IPS DF 6.9 (cell line): ENCODE measurements at regions not wholly inside any gene's neighbourhood (a gene's known extent, or its start where the extent isn't known, plus 50 kb on each side); places are given as distances from the start of the nearest gene placed in this dataset.

ENCODE experiments used
- DNase-seq: peaks from one replicate; pipeline ENCODE4 v3.0.0-alpha.2; 2013; ENCODE audit warnings: low read depth, low spot score
- H3K27ac ChIP-seq: one replicate; pipeline ENCODE4 v1.5.1; 2013; ENCODE audit warnings: low read length, control low read depth
- H3K27me3 ChIP-seq: 2 replicates; pipeline ENCODE4 v1.6.1; 2013; ENCODE audit warnings: mild to moderate bottlenecking, low read length; ENCODE audit not compliant: control insufficient read depth, insufficient read depth
- H3K36me3 ChIP-seq: 2 replicates; pipeline ENCODE4 v1.6.1; 2013; ENCODE audit warnings: low read length; ENCODE audit not compliant: control insufficient read depth, insufficient read depth
- H3K4me1 ChIP-seq: 2 replicates; pipeline ENCODE4 v1.6.1; 2013; ENCODE audit warnings: low read length; ENCODE audit not compliant: control insufficient read depth, insufficient read depth
- H3K4me3 ChIP-seq: 2 replicates; pipeline ENCODE4 v1.5.1; 2013; ENCODE audit warnings: mild to moderate bottlenecking, low read length
- H3K9me3 ChIP-seq: 2 replicates; pipeline ENCODE4 v1.6.1; 2013; ENCODE audit warnings: low read length, inconsistent platforms; ENCODE audit not compliant: control insufficient read depth, insufficient read depth
- WGBS: extraction: QIAGEN DNeasy Blood & Tissue Kit; methylation state at CpG from one replicate; pipeline ENCODE4 v1.1.7; 2013; ENCODE audit warnings: mixed read lengths, missing lambda C conversion rate; ENCODE audit not compliant: insufficient read length, insufficient coverage; 5-methylcytosine and 5-hydroxymethylcytosine counted together

DNA sequence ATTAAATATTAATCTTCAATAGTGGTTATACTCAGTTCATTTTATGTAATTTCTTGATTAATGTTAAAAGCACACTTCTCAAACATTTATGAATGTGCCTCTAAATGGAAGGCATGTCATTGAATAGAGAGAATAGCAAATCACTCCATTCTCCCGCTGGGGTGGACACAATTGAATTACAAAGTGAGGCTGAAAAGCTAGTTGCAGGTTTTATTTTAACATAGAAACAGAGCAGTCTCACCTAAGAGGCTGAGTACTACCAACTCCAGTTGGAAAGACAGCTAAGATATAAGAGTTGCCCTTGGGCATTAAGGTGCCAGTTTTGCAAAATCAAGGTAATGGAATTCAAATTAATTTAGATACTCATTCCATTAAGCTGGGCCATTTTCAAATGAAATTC lies 147.2 kb downstream of the PCSK1 start:
- no peak overlapping the region for H3K27ac ChIP-seq
- H3K36me3 ChIP-seq, result no peaks in the 10 kb centered on the region
- H3K4me3 ChIP-seq, result no peak overlapping the region
- H3K4me1 ChIP-seq, result no peaks in the 10 kb centered on the region
- H3K27me3 ChIP-seq, result no peaks in the 10 kb centered on the region
- H3K9me3 ChIP-seq, result no peaks in the 10 kb centered on the region
- no CpG with 5 or more reads among the region's 1 CpG for WGBS
- no peak for DNase-seq

DNA sequence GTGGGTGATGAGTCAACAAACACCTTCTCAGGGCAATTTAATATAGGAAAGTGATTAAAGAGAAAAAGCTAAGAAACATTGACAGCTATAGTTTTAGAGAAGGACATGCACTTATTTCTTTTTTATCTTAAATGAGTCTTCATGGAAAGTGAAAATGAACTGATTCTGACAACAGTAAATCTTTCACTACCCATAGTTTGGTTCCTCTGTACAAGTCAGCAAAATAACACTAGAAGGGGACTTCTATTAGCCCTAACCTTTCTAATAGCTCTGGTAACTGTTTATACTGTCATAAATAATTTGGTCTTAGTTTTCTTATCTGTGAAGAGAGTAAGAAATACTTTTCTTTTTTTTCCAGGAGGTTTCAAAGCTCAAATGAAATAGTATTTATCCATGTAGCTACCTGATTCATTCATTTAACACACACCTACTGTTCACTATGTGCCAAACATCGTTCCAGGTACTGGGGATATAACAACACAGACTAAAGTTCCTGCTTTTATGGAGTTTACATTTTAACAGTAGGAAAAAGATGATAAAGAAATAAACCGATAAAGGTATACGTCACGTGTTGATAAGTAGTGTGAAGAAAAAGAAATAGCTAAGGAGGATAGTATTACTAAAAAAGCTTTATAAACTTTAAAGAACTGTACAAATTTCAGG lies 148.2 kb downstream of the PCSK1 start:
- Histone ChIP-seq H3K27me3 (no peaks in the 10 kb centered on the region), H3K4me3 (no peak overlapping the region), H3K4me1 (no peaks in the 10 kb centered on the region), H3K27ac (no peak overlapping the region), H3K9me3 (no peaks in the 10 kb centered on the region), H3K36me3 (no peaks in the 10 kb centered on the region)
- no peak for DNase-seq
- 100% methylated on average over 3 of the region's 4 CpGs for WGBS

DNA sequence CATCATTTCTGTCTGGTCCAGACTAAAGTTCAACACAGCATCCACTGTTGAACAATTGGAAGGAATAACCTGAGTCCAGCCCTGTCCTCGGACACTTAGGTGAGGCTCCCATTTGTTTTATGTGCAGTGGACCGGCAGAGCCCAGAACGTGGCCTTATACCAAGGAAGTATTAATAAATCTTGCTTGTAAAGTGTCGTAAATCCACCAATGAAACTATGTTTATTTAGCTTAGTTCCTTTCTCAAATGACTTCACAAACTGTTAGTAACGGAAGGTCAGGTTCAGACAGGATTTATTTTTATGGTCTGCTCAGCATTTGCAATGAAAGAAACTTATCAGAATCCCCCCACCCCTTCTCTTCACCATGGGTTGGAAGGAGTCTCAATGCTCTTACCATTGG lies 149.5 kb downstream of the PCSK1 start:
- H3K4me3 ChIP-seq, result no peak overlapping the region
- DNase-seq, result no peak
- no peaks in the 10 kb centered on the region for H3K27me3 ChIP-seq
- no peak overlapping the region for H3K27ac ChIP-seq
- no peaks in the 10 kb centered on the region for H3K4me1 ChIP-seq
- H3K9me3 ChIP-seq, result no peaks in the 10 kb centered on the region
- WGBS, result no CpG with 5 or more reads among the region's 5 CpGs
- H3K36me3 ChIP-seq, result no peaks in the 10 kb centered on the region

DNA sequence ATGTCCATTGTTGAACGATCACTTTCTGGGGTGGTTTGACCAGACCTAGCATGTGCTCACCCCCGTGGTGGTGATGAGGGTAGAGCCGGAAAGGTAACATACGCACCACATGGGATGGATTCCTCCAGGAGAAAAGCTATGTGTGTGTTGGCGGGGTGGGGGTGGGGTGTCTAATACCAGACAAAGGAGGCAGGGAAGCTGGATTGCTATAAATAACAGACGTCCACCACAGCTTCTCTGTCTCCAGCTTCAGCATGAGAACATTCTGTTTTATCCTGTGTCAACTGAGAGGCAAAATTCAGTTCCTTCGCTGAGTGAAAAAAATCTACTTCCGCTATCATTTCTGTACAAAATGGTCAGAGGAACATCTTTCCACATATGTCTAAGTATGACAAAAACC lies 151.0 kb downstream of the PCSK1 start:
- Histone ChIP-seq H3K27ac (no peak overlapping the region), H3K9me3 (no peaks in the 10 kb centered on the region), H3K36me3 (no peaks in the 10 kb centered on the region), H3K4me1 (no peaks in the 10 kb centered on the region), H3K4me3 (no peak overlapping the region), H3K27me3 (no peaks in the 10 kb centered on the region)
- DNase-seq, result no peak
- WGBS, result no CpG with 5 or more reads among the region's 8 CpGs

DNA sequence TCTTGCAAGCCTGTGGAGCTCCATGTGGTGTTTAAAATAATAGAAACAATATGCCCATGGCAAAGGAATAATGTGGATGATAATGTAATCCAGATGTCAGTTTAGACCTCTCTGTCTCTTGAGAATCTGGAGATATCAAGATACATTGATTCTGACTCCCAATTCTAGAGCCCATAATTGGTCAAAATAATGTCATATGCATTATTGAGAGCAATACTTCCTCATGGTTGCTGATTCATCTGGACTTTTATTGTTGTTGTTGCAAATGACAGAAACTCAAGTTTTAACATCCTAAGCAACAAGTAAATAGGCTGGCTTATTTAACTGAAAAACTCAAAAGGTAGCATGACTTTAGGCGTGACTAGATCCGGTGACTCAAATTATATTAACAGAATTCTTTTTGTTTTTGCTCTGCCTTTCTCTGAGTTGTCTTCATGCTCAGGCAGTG lies 152.1 kb downstream of the PCSK1 start:
- no peaks in the 10 kb centered on the region for H3K4me1 ChIP-seq
- no peaks in the 10 kb centered on the region for H3K9me3 ChIP-seq
- no peaks in the 10 kb centered on the region for H3K27me3 ChIP-seq
- no peak for DNase-seq
- WGBS, result no CpG with 5 or more reads among the region's 2 CpGs
- no peaks in the 10 kb centered on the region for H3K36me3 ChIP-seq
- no peak overlapping the region for H3K4me3 ChIP-seq
- H3K27ac ChIP-seq, result no peak overlapping the region

DNA sequence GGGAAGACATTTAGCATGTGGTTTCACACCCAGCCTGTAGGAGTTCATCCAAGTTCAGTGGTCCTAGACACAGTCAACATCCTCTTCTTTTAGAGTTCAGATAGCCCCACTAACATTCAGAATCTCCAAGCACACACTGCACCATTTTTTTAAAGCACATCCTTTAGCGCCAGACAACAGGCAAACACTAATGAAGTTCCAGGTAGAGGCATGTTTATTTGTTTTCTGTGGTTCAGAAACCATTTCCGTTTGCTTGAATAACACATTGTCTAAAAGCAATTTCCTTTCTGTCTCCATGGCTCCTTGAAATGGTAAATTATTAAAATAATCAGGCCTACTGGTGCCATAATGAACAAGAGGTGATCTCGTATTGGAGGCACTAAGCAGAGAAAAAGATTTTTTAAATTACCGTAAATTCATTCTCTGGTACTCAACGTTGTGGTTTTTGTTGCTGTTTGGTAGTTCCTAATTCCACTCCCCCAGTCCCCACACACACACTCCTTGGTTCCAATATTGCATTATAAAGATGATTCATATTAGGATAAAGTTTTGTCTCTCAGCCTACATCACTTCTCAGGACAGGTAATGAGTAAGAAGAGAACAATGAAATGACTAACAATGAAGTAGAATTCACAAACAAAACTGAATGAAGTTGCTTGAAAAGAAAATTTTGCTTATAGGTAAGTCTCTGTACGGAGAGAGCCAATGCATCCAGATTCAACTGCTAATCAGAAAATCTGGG lies 153.1 kb downstream of the PCSK1 start:
- WGBS, result no CpG with 5 or more reads among the region's 6 CpGs
- no peaks in the 10 kb centered on the region for H3K9me3 ChIP-seq
- H3K36me3 ChIP-seq, result no peaks in the 10 kb centered on the region
- no peak overlapping the region for H3K27ac ChIP-seq
- no peak overlapping the region for H3K4me3 ChIP-seq
- DNase-seq, result no peak
- no peaks in the 10 kb centered on the region for H3K27me3 ChIP-seq
- H3K4me1 ChIP-seq, result no peaks in the 10 kb centered on the region

DNA sequence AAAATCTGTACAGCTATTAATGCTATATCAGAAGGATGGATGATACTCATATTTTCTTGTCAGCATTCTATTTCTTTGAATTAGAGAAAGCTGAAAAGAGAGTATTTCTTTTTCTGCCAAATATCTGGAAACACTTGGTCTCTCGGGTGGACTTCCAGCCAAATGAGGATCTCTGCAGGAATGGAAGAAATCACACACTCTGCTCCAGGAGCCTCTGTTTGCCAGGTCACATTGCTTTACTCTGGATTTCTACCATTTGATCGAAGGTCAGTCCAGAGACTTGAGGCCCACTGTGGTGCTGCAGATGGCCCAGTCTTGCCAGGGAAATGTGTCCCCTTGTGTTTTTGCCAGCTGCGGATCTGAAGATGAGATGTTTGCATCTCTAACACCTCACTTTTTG lies 154.1 kb downstream of the PCSK1 start:
- H3K4me3 ChIP-seq, result no peak overlapping the region
- H3K27me3 ChIP-seq, result no peaks in the 10 kb centered on the region
- H3K9me3 ChIP-seq, result no peaks in the 10 kb centered on the region
- H3K4me1 ChIP-seq, result no peaks in the 10 kb centered on the region
- no peak overlapping the region for H3K27ac ChIP-seq
- no peak for DNase-seq
- no CpG with 5 or more reads among the region's 3 CpGs for WGBS
- no peaks in the 10 kb centered on the region for H3K36me3 ChIP-seq

DNA sequence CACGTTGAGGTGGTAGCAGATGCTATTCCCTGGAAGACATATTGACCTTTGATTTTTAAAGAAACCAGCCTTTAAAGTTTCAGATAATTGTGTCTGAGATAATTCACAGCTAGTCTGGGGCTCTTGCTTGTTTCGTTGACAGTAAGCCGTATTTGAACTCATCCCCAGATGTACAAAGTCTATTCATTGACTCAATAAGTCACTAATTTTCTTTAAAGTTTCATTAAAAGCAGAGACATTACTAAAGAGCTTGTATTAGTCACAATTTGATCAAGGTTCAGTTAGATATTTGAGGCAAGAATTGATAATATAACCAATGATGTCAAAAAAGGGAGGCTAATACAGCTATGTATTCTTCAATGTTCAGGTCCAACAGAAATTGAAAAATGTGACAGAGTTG lies 158.0 kb downstream of the PCSK1 start:
- no peaks in the 10 kb centered on the region for H3K27me3 ChIP-seq
- no CpG with 5 or more reads among the region's 3 CpGs for WGBS
- no peaks in the 10 kb centered on the region for H3K9me3 ChIP-seq
- no peaks in the 10 kb centered on the region for H3K4me1 ChIP-seq
- no peak overlapping the region for H3K4me3 ChIP-seq
- no peaks in the 10 kb centered on the region for H3K36me3 ChIP-seq
- no peak for DNase-seq
- H3K27ac ChIP-seq, result no peak overlapping the region

DNA sequence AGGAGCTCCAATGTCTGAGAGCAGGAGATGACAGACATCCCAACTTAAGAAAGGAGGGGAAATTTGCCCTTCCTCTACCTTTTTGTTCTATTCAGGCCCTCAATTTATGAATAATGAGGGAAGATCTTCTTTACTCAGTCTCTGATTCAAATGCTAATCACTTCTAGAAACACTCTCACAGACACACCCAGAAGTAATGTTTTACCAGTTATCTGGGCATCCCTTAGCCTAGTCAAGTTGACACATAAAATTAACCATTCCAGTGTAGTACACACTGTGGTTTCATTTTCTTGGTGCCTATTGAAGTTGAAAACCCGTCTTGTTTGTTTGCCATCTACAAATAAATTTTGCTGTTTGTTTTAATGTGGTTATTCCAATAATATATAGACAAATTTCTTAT lies 167.6 kb downstream of the PCSK1 start:
- no peak overlapping the region for H3K27ac ChIP-seq
- WGBS, result no CpG with 5 or more reads among the region's 1 CpG
- no peaks in the 10 kb centered on the region for H3K4me1 ChIP-seq
- H3K27me3 ChIP-seq, result no peaks in the 10 kb centered on the region
- H3K9me3 ChIP-seq, result no peaks in the 10 kb centered on the region
- H3K4me3 ChIP-seq, result no peak overlapping the region
- H3K36me3 ChIP-seq, result no peaks in the 10 kb centered on the region
- no peak for DNase-seq

DNA sequence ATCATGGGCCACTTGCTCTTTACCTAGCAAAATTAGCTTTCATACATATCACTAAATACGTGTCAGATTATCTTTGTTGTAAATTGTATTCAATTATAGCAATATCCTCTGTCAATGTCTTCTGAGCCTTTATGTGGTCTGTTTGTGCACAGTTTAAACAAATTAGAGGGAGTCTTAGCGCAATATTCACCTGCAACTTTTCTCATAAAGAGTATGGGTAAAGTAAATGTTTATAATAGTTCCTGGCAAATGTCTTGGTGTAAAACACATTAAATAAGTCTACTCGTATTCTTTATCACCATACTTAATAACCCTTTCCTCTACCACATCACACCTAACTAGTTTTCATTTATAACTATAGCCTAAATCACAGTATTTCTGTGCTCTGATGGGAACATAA lies 169.0 kb downstream of the PCSK1 start:
- H3K27me3 ChIP-seq, result no peaks in the 10 kb centered on the region
- H3K27ac ChIP-seq, result no peak overlapping the region
- no peak overlapping the region for H3K4me3 ChIP-seq
- H3K4me1 ChIP-seq, result no peaks in the 10 kb centered on the region
- DNase-seq, result no peak
- WGBS, result 100% methylated on average over 1 of the region's 3 CpGs
- no peaks in the 10 kb centered on the region for H3K9me3 ChIP-seq
- H3K36me3 ChIP-seq, result no peaks in the 10 kb centered on the region

DNA sequence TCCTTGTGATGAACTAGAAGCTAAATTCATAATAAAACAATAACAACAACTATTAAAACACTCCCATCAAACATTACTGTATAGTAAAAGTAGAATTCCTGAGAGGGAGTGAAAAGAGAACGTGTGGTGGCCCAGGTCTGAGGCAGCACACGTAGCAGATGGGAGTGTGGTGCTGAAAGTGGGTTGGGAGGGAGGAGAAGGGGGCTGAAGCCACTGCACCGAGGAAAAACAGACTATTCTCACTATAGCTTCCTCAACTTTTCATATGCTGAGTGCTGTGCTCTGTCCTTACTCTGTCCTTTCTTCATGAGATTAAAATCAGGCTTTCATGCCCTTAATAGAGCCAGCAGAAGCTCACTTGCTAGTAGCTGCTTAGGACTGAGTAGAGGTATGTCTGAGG lies 170.9 kb downstream of the PCSK1 start:
- no peak for DNase-seq
- Histone ChIP-seq H3K9me3 (no peaks in the 10 kb centered on the region), H3K4me3 (no peak overlapping the region), H3K27ac (no peak overlapping the region), H3K27me3 (no peaks in the 10 kb centered on the region), H3K36me3 (no peaks in the 10 kb centered on the region), H3K4me1 (no peaks in the 10 kb centered on the region)
- no CpG with 5 or more reads among the region's 3 CpGs for WGBS
